Loucy (cell line): ENCODE measurements at regions not wholly inside any gene's neighbourhood (a gene's known extent, or its start where the extent isn't known, plus 50 kb on each side); places are given as distances from the start of the nearest gene placed in this dataset.

Experiments used
- H2AFZ ChIP-seq: fragments of 200-600 bp; sonication (generic); 2 replicates; pipeline ENCODE4 v1.6.0; 2016; ENCODE audit warnings: antibody characterized with exemption, mild to moderate bottlenecking, low read length, moderate library complexity
- H3F3A ChIP-seq: fragments of 200-600 bp; 2 replicates; pipeline ENCODE4 v1.6.0; 2016; ENCODE audit warnings: antibody characterized with exemption, low read depth, mild to moderate bottlenecking
- H3K27me3 ChIP-seq: fragments of 200-600 bp; sonication (generic); 2 replicates; pipeline ENCODE4 v1.6.1; 2014; ENCODE audit warnings: low read length, mild to moderate bottlenecking; ENCODE audit not compliant: insufficient read depth, poor library complexity, severe bottlenecking
- H3K36me3 ChIP-seq: fragments of 200-600 bp; sonication (generic); 2 replicates; pipeline ENCODE4 v1.6.1; 2016; ENCODE audit warnings: low read length; ENCODE audit not compliant: insufficient read depth
- H3K4me1 ChIP-seq: fragments of 200-600 bp; sonication (generic); 2 replicates; pipeline ENCODE4 v1.5.1; 2014; ENCODE audit warnings: low read length, mild to moderate bottlenecking; ENCODE audit not compliant: insufficient read depth, poor library complexity, severe bottlenecking
- H3K4me2 ChIP-seq: fragments of 200-600 bp; sonication (generic); 2 replicates; pipeline ENCODE4 v1.6.0; 2014; ENCODE audit warnings: antibody characterized with exemption, low read length, low read depth, mild to moderate bottlenecking; ENCODE audit not compliant: poor library complexity, severe bottlenecking
- H3K4me3 ChIP-seq: fragments of 200-600 bp; sonication (generic); 2 replicates; pipeline ENCODE4 v1.5.1; 2014; ENCODE audit warnings: low read length, mild to moderate bottlenecking, mixed read lengths; ENCODE audit not compliant: poor library complexity, severe bottlenecking
- H3K79me2 ChIP-seq: fragments of 200-600 bp; sonication (generic); 2 replicates; pipeline ENCODE4 v1.6.1; 2014; ENCODE audit warnings: low read length; ENCODE audit not compliant: insufficient read depth
- H3K9ac ChIP-seq: fragments of 200-600 bp; sonication (generic); 2 replicates; pipeline ENCODE4 v1.6.0; 2014; ENCODE audit warnings: mild to moderate bottlenecking, low read depth, low read length, moderate library complexity; ENCODE audit not compliant: poor library complexity, severe bottlenecking
- H3K9me2 ChIP-seq: fragments of 200-600 bp; sonication (generic); replicated peaks from 2 replicates; pipeline ENCODE4 v1.6.1; 2016; ENCODE audit warnings: low read depth, low read length, mixed read lengths
- H3K9me3 ChIP-seq: fragments of 200-600 bp; sonication (generic); 2 replicates; pipeline ENCODE4 v1.6.1; 2014; ENCODE audit warnings: mild to moderate bottlenecking, antibody characterized with exemption, low read length, low read depth; ENCODE audit not compliant: insufficient read depth
- H4K20me1 ChIP-seq: fragments of 200-600 bp; sonication (generic); 2 replicates; pipeline ENCODE4 v1.6.0; 2014; ENCODE audit warnings: antibody characterized with exemption, low read length, mild to moderate bottlenecking; ENCODE audit not compliant: insufficient read depth, poor library complexity, severe bottlenecking
- EZH2phosphoT487 ChIP-seq: fragments of 200-600 bp; IDR thresholded peaks from 2 replicates; pipeline ENCODE4 v1.6.1; 2018; ENCODE audit warnings: antibody characterized with exemption, mild to moderate bottlenecking, moderate library complexity, borderline replicate concordance
- TF ChIP-seq, protein P1 (sequence below): fragments of 200-600 bp; sonication (generic); conservative IDR thresholded peaks from 2 replicates; pipeline ENCODE4 v1.5.1; 2014; ENCODE audit warnings: mild to moderate bottlenecking, antibody characterized with exemption, low read length

DNA sequence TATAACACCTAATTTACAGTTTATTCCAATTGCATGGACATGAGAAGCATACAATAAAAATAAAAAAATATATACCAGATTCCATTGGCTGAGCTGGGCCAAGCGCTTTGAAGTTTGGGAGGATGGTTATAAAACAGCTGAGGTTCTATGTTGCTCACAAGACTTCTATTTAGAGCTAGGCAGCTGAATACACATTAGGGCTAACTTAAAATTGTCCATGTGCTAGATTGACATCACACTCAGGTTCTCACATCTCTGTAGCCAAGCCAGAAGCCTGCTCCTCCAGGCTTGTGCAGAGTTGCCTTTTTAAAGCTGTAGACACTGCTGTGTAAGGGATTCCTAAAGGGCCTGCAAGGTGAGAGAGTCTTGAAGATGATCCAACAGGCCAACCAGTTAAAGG, 871.1 kb upstream of the FANCL start:
- Histone ChIP-seq H3K4me3 (no peak overlapping the region), H3K79me2 (no peaks in the 10 kb centered on the region), H3K9ac (no peak overlapping the region), H3K27me3 (no peaks in the 10 kb centered on the region), H3K4me2 (no peak overlapping the region), H3K9me2 (no peaks in the 10 kb centered on the region), H3K9me3 (no peaks in the 10 kb centered on the region), H3K36me3 (no peaks in the 10 kb centered on the region), H3K4me1 (no peaks in the 10 kb centered on the region), H3F3A (no peaks in the 10 kb centered on the region), H4K20me1 (no peaks in the 10 kb centered on the region), H2AFZ (no peak overlapping the region)
- TF ChIP-seq, protein P1, sequence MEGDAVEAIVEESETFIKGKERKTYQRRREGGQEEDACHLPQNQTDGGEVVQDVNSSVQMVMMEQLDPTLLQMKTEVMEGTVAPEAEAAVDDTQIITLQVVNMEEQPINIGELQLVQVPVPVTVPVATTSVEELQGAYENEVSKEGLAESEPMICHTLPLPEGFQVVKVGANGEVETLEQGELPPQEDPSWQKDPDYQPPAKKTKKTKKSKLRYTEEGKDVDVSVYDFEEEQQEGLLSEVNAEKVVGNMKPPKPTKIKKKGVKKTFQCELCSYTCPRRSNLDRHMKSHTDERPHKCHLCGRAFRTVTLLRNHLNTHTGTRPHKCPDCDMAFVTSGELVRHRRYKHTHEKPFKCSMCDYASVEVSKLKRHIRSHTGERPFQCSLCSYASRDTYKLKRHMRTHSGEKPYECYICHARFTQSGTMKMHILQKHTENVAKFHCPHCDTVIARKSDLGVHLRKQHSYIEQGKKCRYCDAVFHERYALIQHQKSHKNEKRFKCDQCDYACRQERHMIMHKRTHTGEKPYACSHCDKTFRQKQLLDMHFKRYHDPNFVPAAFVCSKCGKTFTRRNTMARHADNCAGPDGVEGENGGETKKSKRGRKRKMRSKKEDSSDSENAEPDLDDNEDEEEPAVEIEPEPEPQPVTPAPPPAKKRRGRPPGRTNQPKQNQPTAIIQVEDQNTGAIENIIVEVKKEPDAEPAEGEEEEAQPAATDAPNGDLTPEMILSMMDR = no peak
- no peak for TF ChIP-seq EZH2phosphoT487

DNA sequence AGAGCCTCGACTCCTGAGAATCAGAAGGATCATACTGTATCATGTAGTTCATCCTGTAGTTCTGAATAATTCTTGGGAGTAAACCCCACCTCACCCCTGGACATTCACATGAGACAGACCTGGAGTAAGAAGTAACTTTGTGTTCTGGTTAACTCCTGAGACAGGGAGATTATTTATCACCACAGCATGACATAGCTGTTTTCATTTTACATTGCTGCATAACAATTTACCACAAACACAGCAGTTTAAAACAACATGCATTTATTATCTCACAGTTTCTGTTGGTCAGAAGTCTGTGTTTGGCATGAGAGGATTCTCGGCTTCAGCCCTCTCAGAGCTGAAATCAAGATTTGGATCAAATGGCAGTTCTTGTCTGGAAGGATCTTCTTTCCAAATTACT, 855.8 kb upstream of the FANCL start:
- H3K9me2 ChIP-seq = no peaks in the 10 kb centered on the region
- no peaks in the 10 kb centered on the region for H3K36me3 ChIP-seq
- no peak overlapping the region for H3K9ac ChIP-seq
- no peak overlapping the region for H3K4me2 ChIP-seq
- no peaks in the 10 kb centered on the region for H3K79me2 ChIP-seq
- H3F3A ChIP-seq = no peaks in the 10 kb centered on the region
- no peak for TF ChIP-seq EZH2phosphoT487
- TF ChIP-seq, protein P1 = no peak
- no peak overlapping the region for H2AFZ ChIP-seq
- H3K27me3 ChIP-seq = no peaks in the 10 kb centered on the region
- no peaks in the 10 kb centered on the region for H3K9me3 ChIP-seq
- no peaks in the 10 kb centered on the region for H3K4me1 ChIP-seq
- no peaks in the 10 kb centered on the region for H4K20me1 ChIP-seq
- no peak overlapping the region for H3K4me3 ChIP-seq

DNA sequence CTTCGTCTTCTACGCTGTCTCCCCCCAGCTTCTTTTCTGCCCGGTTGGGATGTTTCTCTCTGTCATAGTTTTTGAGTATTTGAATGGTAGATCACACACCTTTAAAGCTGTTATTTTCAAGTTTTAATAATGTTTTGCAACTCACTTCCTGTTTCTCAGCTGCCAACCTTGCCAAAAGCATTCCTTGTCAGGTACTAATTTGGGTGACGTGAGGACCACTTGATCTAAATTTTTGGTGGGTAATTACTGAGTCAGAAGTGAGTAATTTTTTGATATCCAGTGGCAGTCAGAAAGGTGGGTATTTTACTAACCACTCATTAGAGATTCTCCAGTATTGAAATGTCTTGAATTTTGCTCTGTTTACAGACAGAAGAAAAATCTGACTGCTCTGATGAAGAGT, 852.4 kb upstream of the FANCL start:
- H3K9me3 ChIP-seq = no peaks in the 10 kb centered on the region
- H4K20me1 ChIP-seq = no peaks in the 10 kb centered on the region
- no peaks in the 10 kb centered on the region for H3K4me1 ChIP-seq
- no peak for TF ChIP-seq EZH2phosphoT487
- TF ChIP-seq, protein P1 = no peak
- no peak overlapping the region for H2AFZ ChIP-seq
- no peaks in the 10 kb centered on the region for H3K36me3 ChIP-seq
- no peak overlapping the region for H3K4me2 ChIP-seq
- no peaks in the 10 kb centered on the region for H3K27me3 ChIP-seq
- H3K9ac ChIP-seq = no peak overlapping the region
- H3K4me3 ChIP-seq = no peak overlapping the region
- H3K79me2 ChIP-seq = no peaks in the 10 kb centered on the region
- H3K9me2 ChIP-seq = no peaks in the 10 kb centered on the region
- no peaks in the 10 kb centered on the region for H3F3A ChIP-seq
